ENCODE measurements at regions not wholly inside any gene's neighbourhood (a gene's known extent, or its start where the extent isn't known, plus 50 kb on each side); places are given as distances from the start of the nearest gene placed in this dataset.

DNA sequence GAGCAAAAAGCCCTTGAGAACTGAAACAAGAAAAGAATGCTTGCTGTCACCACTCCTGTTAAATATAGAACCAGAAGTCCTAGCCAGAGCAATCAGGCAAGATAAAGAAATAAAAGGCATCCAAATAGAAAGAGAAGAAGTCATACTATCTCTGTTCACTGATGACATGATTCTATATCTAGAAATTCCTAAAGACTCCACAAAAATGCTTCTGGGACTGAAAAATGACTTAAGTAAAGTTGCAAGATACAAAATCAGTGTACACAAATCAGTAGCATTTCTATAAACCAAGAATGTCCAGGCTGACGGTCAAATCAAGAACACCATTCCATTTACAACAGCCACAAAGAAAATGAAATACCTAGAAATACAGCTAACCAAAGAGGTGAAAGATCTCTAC is 552.7 kb upstream of the SLIT2 start:
- no peak for TF ChIP-seq POLR2A (IDR thresholded peaks at IDR 0.05)
- TF ChIP-seq, protein P1, sequence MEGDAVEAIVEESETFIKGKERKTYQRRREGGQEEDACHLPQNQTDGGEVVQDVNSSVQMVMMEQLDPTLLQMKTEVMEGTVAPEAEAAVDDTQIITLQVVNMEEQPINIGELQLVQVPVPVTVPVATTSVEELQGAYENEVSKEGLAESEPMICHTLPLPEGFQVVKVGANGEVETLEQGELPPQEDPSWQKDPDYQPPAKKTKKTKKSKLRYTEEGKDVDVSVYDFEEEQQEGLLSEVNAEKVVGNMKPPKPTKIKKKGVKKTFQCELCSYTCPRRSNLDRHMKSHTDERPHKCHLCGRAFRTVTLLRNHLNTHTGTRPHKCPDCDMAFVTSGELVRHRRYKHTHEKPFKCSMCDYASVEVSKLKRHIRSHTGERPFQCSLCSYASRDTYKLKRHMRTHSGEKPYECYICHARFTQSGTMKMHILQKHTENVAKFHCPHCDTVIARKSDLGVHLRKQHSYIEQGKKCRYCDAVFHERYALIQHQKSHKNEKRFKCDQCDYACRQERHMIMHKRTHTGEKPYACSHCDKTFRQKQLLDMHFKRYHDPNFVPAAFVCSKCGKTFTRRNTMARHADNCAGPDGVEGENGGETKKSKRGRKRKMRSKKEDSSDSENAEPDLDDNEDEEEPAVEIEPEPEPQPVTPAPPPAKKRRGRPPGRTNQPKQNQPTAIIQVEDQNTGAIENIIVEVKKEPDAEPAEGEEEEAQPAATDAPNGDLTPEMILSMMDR (IDR thresholded peaks at IDR 0.05) = no peak
